ENCODE measurements at regions not wholly inside any gene's neighbourhood (a gene's known extent, or its start where the extent isn't known, plus 50 kb on each side); places are given as distances from the start of the nearest gene placed in this dataset.

GRCh38 chr1:198858033-198858432 lies 219.2 kb downstream of the PTPRC start:
- no peak for DNase-seq
- intact Hi-C loops (cut with DNase I, micrococcal nuclease) = no loop called here
- no peak for ATAC-seq

- intact Hi-C loops (cut with DNase I, micrococcal nuclease) = no loop called here
- DNase-seq (no peak), ATAC-seq (no peak)
Measured at GRCh38 chr1:198860371-198860770, 221.5 kb downstream of the PTPRC start.

GRCh38 chr1:198861636-198862035 lies 222.8 kb downstream of the PTPRC start:
- no peak for DNase-seq
- intact Hi-C loops (cut with DNase I, micrococcal nuclease) = no loop called here
- ATAC-seq = no peak

- ATAC-seq (no peak), DNase-seq (no peak)
- intact Hi-C loops (cut with DNase I, micrococcal nuclease) = no loop called here
Measured at GRCh38 chr1:198864695-198865094, 225.9 kb downstream of the PTPRC start.

DNA sequence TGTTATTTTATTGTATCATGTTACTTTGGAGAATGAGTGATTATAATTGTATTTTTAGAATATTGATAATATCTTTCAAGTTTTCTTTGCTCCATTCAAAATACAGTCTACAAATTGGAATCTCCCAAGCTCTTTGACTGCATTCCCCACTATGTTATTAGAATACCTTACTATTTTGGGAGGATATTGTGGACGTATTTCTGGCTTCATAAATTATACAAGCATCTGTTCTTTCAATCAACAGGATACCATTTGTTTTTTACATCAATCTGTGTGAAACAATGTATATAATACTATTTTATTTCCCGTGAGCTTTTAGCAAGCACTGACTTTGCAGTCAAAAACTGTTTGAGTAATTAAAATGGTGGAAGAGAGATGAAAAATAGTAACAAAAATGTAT lies 226.5 kb downstream of the PTPRC start:
- intact Hi-C loops (cut with DNase I, micrococcal nuclease) = no loop called here

DNA sequence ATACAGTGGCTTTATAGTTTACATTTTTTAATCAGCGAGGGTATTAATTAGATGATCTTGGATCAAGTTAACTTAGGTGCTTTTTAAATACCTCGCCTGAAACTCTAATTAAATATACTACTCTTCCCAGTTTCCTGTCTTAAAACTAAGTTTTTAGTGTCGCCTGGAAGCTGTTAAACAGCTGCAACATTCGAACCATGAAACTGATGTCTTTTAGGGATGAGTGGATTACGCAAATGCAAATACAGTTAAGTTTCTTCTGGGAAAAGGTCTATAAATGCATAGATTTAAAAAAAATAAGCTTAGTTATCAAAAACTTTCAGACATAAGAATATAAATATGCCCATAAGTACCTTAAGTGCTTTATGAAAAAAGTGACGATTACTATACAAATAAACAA lies 228.3 kb downstream of the PTPRC start:
- ATAC-seq = no peak
- no peak for DNase-seq
- intact Hi-C loops (cut with DNase I, micrococcal nuclease) = no loop called here

More for the DNA sequence above, 226.5 kb downstream of the PTPRC start:
- DNase-seq (no peak), ATAC-seq (no peak)

DNA sequence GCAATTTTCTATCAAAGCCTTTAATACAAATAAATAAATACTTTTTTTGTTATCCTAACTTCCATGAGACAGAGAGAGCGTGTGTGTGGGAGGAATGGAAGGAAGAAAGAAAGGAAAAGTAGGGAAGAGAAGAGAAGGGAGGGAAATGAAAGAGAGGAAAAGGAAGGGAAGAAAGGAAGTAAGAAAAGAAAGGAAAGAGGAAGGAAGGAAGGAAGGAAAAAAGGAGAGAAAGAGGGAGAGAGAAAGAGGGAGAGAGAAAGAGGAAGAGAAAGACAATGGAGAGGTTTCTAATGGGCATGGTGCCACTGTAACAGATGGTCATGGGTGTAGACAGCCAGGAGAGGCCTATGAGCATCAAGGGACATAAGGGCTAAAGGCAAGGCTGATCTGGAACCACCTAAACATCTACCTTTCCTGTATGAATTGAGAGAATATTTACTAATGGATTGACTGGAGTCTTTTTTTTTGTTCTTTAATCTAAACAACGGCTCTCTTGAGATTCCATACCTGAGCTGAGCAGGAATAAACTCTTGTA lies 234.9 kb downstream of the PTPRC start:
- no peak for DNase-seq
- ATAC-seq = no peak
- intact Hi-C loops (cut with DNase I, micrococcal nuclease) = no loop called here

GRCh38 chr1:198876371-198876871 lies 237.6 kb downstream of the PTPRC start:
- intact Hi-C loops (cut with DNase I, micrococcal nuclease) = no loop called here
- ATAC-seq (no peak), DNase-seq (no peak)

GRCh38 chr1:198878566-198878965 lies 239.7 kb downstream of the PTPRC start:
- no peak for ATAC-seq
- DNase-seq = no peak
- intact Hi-C loops (cut with DNase I, micrococcal nuclease) = no loop called here

- no peak for ATAC-seq
- DNase-seq = no peak
- intact Hi-C loops (cut with DNase I, micrococcal nuclease) = no loop called here
Measured at GRCh38 chr1:198879711-198880306, 241.0 kb downstream of the PTPRC start.

- no peak for ATAC-seq
Measured at GRCh38 chr1:198880397-198880796, 241.6 kb downstream of the PTPRC start.

DNA sequence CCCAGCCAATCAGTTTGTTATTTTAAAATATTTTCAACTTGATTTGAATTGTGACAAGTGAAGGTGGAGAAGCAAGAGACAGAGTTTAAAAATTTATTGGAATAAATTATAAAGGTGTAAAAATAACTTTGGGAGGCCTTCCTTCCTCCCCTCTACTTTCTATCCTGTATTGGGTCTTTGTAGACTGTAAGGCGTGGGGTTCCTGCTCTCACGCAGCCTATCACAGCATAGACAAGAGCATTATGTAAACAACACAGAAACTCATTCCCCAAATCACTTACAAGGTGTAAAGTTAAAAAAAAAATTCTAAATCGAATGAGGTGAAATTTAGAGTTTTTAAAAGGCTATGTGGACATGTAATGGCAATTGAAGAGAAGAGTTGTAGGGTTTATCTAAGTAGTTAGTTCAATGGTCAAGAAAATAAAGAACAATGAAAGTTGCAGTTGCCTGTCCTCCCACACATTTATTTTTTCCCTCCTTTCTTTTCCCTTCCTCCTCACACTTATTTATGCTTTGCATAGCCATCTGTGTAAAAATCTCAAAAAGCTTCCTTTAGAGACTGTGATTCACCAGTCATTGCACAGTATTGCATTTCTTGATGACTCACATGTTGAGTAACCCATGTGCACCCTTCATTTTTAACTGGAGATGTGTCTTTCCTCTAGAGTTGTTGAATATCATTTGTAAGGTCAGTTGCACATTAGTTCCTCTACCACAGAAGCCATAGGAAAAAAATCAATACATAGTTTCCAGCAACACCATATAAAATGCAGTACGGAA lies 242.2 kb downstream of the PTPRC start:
- DNase-seq (no peak), ATAC-seq (no peak)
- intact Hi-C loops (cut with DNase I, micrococcal nuclease) = no loop called here

More at GRCh38 chr1:198880397-198880796, 241.6 kb downstream of the PTPRC start:
- DNase-seq = no peak
- intact Hi-C loops (cut with DNase I, micrococcal nuclease) = no loop called here

DNA sequence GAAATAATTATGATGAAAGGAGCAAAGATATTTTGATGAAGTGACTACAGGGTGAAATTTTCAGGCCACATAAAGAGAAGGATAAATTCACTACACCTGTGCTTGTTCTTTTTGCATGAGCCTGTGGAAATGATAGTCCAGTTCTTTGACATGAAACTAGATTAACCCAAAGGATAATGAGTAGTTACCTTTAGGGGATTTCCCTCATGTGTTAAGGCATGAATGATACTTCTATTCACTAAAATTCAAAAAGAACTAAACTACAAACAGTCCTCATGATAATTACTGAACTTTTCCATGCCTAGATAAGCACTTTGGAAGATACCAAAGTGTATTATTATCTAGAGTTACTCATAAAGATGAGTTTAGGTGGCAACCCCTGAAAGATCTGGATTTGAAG lies 244.3 kb downstream of the PTPRC start:
- DNase-seq (no peak), ATAC-seq (no peak)
- intact Hi-C loops (cut with DNase I, micrococcal nuclease) = no loop called here

- no peak for ATAC-seq
Measured at GRCh38 chr1:198887866-198888265, 249.0 kb downstream of the PTPRC start.

DNA sequence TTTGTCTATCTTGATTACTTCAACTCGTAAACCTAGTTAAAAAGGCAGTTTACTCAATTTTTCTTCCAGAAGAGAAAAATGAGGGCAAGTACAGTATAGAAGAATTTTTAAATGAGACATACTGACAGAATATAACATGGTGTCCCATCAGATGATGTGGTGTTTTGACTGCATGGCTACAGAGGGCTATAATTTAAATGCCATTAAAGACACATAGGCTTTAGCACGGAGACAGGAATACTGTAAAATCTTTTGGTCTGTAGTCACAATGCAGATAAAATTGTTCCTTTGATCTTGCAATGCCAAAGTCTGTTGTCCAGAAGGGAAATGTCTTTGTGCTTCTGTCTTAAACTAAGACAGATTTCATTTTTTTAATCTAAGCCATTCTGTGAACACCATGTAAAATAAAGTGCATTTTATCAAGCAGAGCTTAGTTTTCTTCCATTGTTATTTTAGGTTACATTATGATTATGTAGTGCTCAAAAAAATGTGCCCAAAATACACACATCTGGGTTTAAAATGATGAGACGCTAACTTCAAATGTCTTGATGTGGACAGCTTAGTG lies 249.6 kb downstream of the PTPRC start:
- ATAC-seq (no peak), DNase-seq (no peak)
- intact Hi-C loops (cut with DNase I, micrococcal nuclease) = no loop called here

More at GRCh38 chr1:198887866-198888265, 249.0 kb downstream of the PTPRC start:
- no peak for DNase-seq
- intact Hi-C loops (cut with DNase I, micrococcal nuclease) = no loop called here

- DNase-seq (no peak), ATAC-seq (no peak)
- intact Hi-C loops (cut with DNase I, micrococcal nuclease) = no loop called here
Measured at GRCh38 chr1:198889101-198889500, 250.3 kb downstream of the PTPRC start.

GRCh38 chr1:198889749-198890148 lies 250.9 kb downstream of the PTPRC start:
- ATAC-seq = no peak
- intact Hi-C loops (cut with DNase I, micrococcal nuclease) = no loop called here
- DNase-seq = no peak

- DNase-seq = no peak
- ATAC-seq = no peak
- intact Hi-C loops (cut with DNase I, micrococcal nuclease) = no loop called here
Measured at GRCh38 chr1:198890214-198890930, 251.5 kb downstream of the PTPRC start.

- intact Hi-C loops (cut with DNase I, micrococcal nuclease) = no loop called here
- ATAC-seq (no peak), DNase-seq (no peak)
Measured at GRCh38 chr1:198892065-198892464, 253.2 kb downstream of the PTPRC start.
